Suprapubic skin (tissue), 4 donors: ENCODE measurements at regions not wholly inside any gene's neighbourhood (a gene's known extent, or its start where the extent isn't known, plus 50 kb on each side); places are given as distances from the start of the nearest gene placed in this dataset.

ENCODE experiments used
- EP300 ChIP-seq: sonication (generic); formaldehyde crosslinking; IDR thresholded peaks from one replicate; pipeline ENCODE4 v1.6.1; 2017; ENCODE audit warnings: antibody characterized with exemption
- POLR2A ChIP-seq, 2 donors: fragments of 450-650 bp; IDR thresholded peaks; one replicate each; pipeline ENCODE4 v1.6.1; 2017; ENCODE audit warnings: antibody characterized with exemption in 2 of 2, mild to moderate bottlenecking in 2 of 2, moderate library complexity in 2 of 2
- POLR2AphosphoS5 ChIP-seq, 3 donors: sonication (generic); formaldehyde crosslinking; IDR thresholded peaks; one replicate each; pipeline ENCODE4 v1.6.1; 2017; ENCODE audit warnings: antibody characterized with exemption in 3 of 3
- TF ChIP-seq, protein P1 (sequence below), 2 donors: fragments of 200-600 bp in 1 of 2; fragments of 450-650 bp in 1 of 2; sonication (generic) in 1 of 2; IDR thresholded peaks; one replicate each; pipeline ENCODE4 v1.5.1; 2016 to 2019; ENCODE audit warnings: antibody characterized with exemption in 2 of 2, mild to moderate bottlenecking in 1 of 2, moderate library complexity in 1 of 2

GRCh38 chr1:185501099-185501498, 184.1 kb upstream of the IVNS1ABP start:
- TF ChIP-seq, protein P1, sequence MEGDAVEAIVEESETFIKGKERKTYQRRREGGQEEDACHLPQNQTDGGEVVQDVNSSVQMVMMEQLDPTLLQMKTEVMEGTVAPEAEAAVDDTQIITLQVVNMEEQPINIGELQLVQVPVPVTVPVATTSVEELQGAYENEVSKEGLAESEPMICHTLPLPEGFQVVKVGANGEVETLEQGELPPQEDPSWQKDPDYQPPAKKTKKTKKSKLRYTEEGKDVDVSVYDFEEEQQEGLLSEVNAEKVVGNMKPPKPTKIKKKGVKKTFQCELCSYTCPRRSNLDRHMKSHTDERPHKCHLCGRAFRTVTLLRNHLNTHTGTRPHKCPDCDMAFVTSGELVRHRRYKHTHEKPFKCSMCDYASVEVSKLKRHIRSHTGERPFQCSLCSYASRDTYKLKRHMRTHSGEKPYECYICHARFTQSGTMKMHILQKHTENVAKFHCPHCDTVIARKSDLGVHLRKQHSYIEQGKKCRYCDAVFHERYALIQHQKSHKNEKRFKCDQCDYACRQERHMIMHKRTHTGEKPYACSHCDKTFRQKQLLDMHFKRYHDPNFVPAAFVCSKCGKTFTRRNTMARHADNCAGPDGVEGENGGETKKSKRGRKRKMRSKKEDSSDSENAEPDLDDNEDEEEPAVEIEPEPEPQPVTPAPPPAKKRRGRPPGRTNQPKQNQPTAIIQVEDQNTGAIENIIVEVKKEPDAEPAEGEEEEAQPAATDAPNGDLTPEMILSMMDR (IDR thresholded peaks at IDR 0.05): no peak
- TF ChIP-seq POLR2A (IDR thresholded peaks at IDR 0.05): no peak
- no peak for TF ChIP-seq POLR2AphosphoS5 (IDR thresholded peaks at IDR 0.05)
- no peak for TF ChIP-seq EP300
